ENCODE measurements at regions not wholly inside any gene's neighbourhood (a gene's known extent, or its start where the extent isn't known, plus 50 kb on each side); places are given as distances from the start of the nearest gene placed in this dataset.

- no peak for DNase-seq
These were observed 615.3 kb upstream of the SLITRK1 start for GRCh38 chr13:84497613-84498012.

GRCh38 chr13:84491952-84492351 lies 609.7 kb upstream of the SLITRK1 start:
- DNase-seq: no peak

GRCh38 chr13:84487752-84488151 lies 605.5 kb upstream of the SLITRK1 start:
- DNase-seq: no peak

GRCh38 chr13:84481958-84482357 lies 599.7 kb upstream of the SLITRK1 start:
- DNase-seq: no peak

DNA sequence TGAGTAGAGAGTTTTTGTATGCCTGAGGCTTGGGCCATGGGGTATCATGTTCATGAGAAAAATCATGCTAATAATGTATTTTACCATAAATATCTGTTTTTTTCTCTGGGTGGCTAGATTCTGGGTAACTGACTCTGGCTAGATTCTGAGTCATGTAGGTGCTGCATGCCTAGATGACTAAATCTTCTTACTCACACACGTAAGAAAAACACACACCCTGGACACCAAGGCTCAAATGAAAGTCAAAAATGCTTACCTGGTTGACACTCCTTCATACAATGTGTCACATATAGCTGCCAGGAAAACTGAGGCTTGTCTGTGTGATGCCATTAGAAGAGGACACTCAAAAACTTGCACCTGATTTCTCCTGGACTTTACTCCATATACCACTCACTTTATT lies 597.4 kb upstream of the SLITRK1 start:
- DNase-seq: no peak

GRCh38 chr13:84470528-84470927 lies 588.3 kb upstream of the SLITRK1 start:
- no peak for DNase-seq

DNA sequence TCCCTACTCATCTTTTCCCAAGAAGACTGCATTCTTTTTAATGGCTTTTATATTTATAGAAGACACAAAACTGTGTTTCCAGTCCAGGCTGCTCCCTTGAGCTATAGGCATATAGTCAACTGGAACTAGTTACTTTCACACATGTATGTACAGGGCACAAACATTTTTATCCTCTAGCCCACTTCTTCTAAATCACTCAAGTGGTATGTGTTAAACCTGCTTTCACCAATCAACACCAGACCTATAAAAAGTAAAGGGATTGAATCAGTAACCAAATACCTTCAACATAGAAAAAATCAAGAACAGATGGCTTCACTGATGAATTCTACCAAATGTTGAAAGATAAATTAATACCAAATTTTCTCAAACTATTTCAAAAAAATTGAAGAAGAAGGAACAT lies 584.2 kb upstream of the SLITRK1 start:
- no peak for DNase-seq

DNA sequence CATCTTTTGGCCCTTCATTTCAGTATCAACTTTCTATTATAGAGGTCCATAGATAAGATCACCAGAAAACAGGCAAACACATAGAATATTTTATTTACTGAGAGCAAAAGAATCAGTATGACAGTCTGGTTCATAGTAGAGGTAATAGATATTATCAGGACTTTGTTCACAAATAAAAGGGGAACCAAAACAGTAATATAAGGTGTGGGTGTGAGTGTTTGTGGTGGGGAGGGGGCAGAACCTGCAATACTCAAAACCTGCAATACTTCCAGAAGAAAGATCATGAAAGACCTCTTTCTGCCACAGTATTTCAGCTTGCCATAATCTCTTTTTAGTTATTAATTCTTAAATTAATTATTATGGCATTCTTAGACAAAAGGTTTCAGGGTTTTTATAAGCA lies 578.7 kb upstream of the SLITRK1 start:
- no peak for DNase-seq

- no peak for DNase-seq
These were observed 573.0 kb upstream of the SLITRK1 start for GRCh38 chr13:84455143-84455905.

DNA sequence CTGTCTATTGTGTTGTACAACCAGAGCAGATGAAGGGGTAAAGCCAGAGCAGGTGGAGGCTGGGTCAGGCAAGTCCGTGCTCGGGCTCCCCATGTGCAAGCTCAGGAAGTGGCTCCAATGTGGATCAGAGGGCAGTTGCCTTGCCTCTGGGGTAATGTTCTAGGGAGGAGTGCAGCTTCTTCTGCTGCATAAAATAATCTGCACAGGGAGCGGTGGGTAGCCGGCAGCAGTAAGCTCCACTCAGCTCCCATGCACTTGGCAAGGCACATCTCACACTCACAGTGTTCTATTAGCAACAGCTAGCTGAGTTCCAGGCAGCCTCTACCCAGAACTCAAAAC lies 565.3 kb upstream of the SLITRK1 start:
- no peak for DNase-seq

DNA sequence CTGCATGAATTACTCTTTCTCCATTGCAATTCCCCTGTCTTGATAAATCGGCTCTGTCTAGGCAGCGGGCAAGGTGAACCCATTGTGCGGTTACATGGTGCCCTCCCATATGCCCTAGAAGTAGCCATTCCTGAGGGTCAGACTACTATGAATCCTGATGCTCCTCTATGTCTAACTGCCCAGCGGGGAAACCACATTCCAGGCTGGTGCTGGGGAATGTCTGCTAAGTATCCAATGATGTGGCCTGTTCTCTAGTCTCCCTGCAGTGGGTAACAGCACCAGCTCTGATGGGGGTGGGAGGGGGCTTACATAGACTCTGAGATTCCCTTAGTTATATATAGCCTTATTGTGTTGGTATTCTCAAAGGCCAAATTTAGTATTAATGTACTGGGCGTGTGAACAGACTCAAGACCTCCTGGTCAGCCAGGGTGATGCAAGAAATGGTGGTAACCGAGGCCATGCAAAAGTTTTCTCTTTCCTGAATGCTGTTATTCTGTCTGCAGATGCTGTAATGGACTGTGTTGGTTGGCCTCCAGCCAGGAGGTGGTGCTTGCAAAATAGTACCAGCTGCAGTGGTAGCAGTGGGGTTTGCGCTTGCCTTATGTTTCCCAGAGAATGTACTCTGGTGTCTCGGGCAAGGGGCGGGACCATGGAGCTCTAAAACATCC lies 564.8 kb upstream of the SLITRK1 start:
- no peak for DNase-seq

DNA sequence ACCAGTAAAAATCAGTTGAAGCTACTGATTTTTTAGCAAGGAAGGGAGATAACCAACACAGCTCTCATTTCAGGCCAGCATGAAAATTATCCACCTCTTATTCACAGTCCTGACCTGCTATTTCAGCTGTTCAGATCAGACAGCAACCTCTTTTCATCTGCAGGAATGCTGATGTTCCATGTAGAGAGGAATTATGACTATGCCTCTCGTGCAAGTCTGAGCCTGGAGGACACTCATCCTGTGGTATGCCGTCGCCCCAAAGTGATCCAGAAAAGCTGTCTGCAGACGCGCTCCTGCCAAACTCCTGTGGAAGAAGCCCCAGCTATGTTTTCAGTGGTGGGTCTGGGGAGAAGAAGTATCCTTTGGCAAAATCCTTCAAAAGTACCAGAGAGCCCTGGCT lies 563.5 kb upstream of the SLITRK1 start:
- no peak for DNase-seq

DNA sequence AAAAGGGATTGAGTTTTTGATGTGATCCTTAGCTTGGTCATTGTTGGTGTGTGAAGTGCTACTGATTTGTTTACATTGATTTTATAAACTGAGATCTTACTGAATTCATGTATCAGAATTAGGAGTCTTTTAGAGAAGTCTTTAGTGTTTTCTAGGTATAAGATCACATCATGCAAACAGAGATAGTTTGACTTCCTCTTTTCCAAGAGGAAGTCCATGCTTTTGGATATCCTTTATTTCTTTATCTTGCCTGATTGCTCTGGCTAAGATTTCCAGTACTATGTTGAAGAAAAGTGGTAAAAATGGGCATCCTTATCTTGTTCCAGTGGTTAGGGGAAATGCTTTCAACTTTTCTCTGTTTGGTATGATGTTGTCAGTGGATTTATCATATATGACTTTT lies 561.2 kb upstream of the SLITRK1 start:
- DNase-seq: no peak

DNA sequence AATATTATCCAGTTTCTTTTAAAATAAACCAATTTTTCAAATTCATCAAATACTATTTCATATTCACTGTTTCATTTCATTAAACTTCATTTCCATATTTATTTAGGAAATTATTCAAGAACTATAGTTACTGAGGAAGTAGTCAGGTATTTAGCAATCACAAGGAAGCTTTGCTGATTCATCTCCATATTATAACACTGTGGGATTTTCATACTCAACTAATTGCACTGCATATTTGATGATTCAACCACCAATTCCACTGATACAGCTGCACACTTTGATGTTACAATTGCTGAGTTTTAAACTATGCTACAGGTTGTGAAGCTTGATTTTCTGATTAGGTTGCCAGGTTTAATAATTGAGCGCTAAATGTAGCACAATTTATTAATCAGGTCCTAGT lies 556.8 kb upstream of the SLITRK1 start:
- DNase-seq: no peak

- DNase-seq: no peak
These were observed 550.8 kb upstream of the SLITRK1 start for GRCh38 chr13:84433024-84433423.

DNA sequence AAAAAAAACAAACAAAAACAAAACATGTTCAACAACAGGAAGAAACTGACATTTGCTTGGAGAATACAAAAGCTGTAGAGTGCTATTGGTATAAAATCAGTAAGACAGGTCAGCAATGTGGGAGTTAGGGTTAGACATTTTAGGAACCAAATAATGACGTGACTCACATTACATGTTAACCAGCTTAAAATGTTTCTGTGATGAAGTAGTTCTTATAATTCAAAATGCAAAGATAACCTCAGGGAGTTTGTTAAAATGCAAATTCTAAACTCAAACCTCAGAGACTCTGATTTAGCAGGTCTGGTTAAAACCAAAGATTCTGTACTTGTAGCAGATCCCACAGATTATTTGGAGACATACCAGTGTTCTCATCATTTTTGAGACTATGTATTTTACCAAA lies 549.4 kb upstream of the SLITRK1 start:
- DNase-seq: no peak

- DNase-seq: no peak
These were observed 548.2 kb upstream of the SLITRK1 start for GRCh38 chr13:84430446-84430845.

DNA sequence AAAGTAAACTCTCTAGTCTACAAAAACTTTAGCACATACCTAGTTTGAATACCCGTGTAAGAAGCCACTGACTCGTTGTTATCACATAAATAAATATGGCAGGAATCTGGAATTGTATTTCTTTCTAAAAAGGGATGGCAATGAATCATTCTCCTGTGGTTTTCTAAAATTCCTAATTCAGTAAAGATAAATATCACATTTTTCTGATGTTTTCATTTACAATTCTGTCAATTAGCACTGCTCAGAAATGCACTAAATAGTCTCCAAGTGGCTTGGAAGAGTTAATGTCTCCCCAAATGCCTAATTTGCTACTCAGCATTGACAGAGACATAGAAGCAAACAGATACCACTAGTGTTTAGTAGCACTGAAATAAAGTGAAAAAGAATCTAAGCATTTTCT lies 547.7 kb upstream of the SLITRK1 start:
- no peak for DNase-seq

DNA sequence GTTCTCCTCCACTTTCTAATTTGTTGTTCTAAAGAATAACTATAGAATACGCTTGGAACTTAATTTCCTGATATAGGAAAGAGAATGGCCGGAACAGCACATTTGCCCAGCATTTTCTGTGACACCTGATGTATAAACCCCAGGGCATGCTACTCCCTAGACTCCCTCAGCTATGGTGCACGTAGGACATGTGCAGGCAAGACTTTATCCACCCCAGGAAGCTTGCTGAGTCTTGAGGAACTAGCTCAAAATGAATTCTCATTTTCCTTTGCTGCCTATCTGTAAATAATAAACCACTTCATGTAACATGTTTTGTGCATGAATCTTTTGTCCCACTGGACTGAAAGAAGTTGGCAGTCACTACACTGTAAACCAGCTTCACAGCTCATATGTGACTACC lies 535.8 kb upstream of the SLITRK1 start:
- DNase-seq: no peak

GRCh38 chr13:84417416-84417815 lies 535.1 kb upstream of the SLITRK1 start:
- DNase-seq: no peak

DNA sequence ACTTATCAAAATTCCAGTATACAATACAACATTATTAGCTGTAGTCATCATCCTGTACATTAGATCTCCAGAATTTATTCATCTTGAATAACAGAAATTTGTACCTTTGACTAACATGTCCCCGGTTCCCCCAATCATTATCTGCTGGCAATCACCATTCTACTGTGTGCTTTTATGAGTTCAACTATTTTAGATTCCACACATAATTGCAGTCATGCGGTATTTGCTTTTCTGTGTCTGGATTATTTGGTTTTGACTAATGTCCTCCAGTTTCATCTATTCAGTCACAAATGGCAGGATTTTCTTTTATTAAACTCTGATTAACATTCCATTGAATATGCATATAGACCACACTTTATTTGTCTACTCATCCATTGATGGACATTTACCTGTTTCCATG lies 530.7 kb upstream of the SLITRK1 start:
- no peak for DNase-seq

DNA sequence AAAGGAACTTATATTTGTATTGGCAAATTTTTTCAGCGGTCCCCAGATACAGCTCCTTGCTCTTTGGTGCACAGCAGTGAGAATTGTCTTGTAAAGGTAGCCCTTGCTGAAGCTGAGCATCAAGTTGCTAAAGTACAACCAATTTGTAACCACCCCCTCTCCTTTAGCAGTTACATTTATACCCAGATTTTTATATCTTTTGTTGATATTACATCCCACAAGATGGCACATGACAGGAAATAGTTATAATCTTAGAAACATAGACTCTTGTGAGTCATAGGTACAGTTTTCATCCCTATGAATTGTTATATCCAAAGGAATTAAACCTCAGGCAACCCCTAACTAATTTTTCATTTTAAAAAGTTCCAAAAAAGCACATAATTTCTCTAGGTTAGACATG lies 523.0 kb upstream of the SLITRK1 start:
- DNase-seq: no peak

- DNase-seq: no peak
These were observed 518.4 kb upstream of the SLITRK1 start for GRCh38 chr13:84400706-84401105.

GRCh38 chr13:84399320-84400085 lies 517.2 kb upstream of the SLITRK1 start:
- DNase-seq: no peak
